H1 (cell line): ENCODE measurements at regions not wholly inside any gene's neighbourhood (a gene's known extent, or its start where the extent isn't known, plus 50 kb on each side); places are given as distances from the start of the nearest gene placed in this dataset.

Experiments used
- CBX5 ChIP-seq: fragments of 300-800, 300-1000 bp; sonication (generic); IDR thresholded peaks from 2 replicates; pipeline ENCODE4 v1.7.1; 2016; ENCODE audit warnings: antibody characterized with exemption, low read length, low read depth
- CHD2 ChIP-seq: IDR thresholded peaks from 2 replicates; pipeline ENCODE4 v1.6.1; 2012; ENCODE audit warnings: low read length, improper control_type of control experiment
- EP300 ChIP-seq, 2 experiments: IDR thresholded peaks; 1 replicate in 1 of 2; 2 replicates in 1 of 2; pipeline ENCODE4 v1.6.1; 2011 to 2012; ENCODE audit warnings: low read depth in 2 of 2, low read length in 2 of 2, mild to moderate bottlenecking in 2 of 2, borderline replicate concordance in 1 of 2, inconsistent platforms in 1 of 2, moderate library complexity in 1 of 2
- POU5F1 ChIP-seq: IDR thresholded peaks from 2 replicates; pipeline ENCODE4 v1.6.1; 2011; ENCODE audit warnings: low read depth, mild to moderate bottlenecking, low read length, moderate library complexity
- RBBP5 ChIP-seq: IDR thresholded peaks from 2 replicates; pipeline ENCODE4 v1.7.1; 2012; ENCODE audit warnings: low read depth, mild to moderate bottlenecking, inconsistent platforms, low read length, moderate library complexity, borderline replicate concordance
- RNF2 ChIP-seq: fragments of 200-900, 300-1000 bp; sonication (generic); IDR thresholded peaks from 2 replicates; pipeline ENCODE4 v1.7.1; 2016; ENCODE audit warnings: borderline replicate concordance, low read depth, mild to moderate bottlenecking, antibody characterized with exemption, low read length; ENCODE audit not compliant: poor library complexity, severe bottlenecking; ENCODE audit errors: missing control alignments
- RXRA ChIP-seq: IDR thresholded peaks from 2 replicates; pipeline ENCODE4 v1.6.1; 2011; ENCODE audit warnings: low read depth, mild to moderate bottlenecking, low read length, moderate library complexity; ENCODE audit not compliant: insufficient read depth
- SIN3A ChIP-seq, 2 experiments: IDR thresholded peaks in 1 of 2; conservative IDR thresholded peaks in 1 of 2; 2 replicates each; pipeline ENCODE4 v1.6.1; 2011 to 2012; ENCODE audit warnings: low read length in 2 of 2, improper control_type of control experiment in 1 of 2, low read depth in 1 of 2, mild to moderate bottlenecking in 1 of 2
- SUZ12 ChIP-seq: fragments of 200-600 bp; sonication (generic); IDR thresholded peaks from 2 replicates; pipeline ENCODE4 v1.6.1; 2012; ENCODE audit warnings: mild to moderate bottlenecking, inconsistent platforms, low read length, moderate library complexity, mixed read lengths
- YY1 ChIP-seq: IDR thresholded peaks from 2 replicates; pipeline ENCODE4 v1.6.1; 2011; ENCODE audit warnings: low read depth, mild to moderate bottlenecking, low read length
- TF ChIP-seq, protein P1 (sequence below): fragments of 300-600 bp; sonication (generic); IDR thresholded peaks from 2 replicates; pipeline ENCODE4 v1.7.1; 2012; ENCODE audit warnings: low read length, moderate library complexity, mild to moderate bottlenecking, inconsistent platforms; ENCODE audit not compliant: insufficient replicate concordance

DNA sequence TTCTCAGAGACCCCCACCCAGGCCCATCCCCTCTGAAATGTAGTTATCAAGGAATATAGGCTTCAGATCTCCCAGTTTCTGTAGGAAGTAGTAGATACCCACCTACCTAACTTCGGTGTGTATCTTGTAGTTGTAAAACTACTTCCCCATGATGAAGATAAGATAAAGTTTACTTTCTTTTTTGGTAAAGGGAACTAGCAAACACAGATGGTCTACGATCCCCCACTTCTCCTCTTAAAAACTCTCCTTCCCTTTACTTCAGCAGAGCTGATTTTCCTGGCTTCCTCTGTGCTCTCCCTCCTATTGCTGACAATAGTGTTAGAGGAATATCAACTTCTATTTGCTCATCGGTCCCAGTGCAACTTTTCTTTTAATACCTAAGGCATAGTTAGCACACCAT is 395.2 kb downstream of the RPL10L start (continued):
- TF ChIP-seq, protein P1, sequence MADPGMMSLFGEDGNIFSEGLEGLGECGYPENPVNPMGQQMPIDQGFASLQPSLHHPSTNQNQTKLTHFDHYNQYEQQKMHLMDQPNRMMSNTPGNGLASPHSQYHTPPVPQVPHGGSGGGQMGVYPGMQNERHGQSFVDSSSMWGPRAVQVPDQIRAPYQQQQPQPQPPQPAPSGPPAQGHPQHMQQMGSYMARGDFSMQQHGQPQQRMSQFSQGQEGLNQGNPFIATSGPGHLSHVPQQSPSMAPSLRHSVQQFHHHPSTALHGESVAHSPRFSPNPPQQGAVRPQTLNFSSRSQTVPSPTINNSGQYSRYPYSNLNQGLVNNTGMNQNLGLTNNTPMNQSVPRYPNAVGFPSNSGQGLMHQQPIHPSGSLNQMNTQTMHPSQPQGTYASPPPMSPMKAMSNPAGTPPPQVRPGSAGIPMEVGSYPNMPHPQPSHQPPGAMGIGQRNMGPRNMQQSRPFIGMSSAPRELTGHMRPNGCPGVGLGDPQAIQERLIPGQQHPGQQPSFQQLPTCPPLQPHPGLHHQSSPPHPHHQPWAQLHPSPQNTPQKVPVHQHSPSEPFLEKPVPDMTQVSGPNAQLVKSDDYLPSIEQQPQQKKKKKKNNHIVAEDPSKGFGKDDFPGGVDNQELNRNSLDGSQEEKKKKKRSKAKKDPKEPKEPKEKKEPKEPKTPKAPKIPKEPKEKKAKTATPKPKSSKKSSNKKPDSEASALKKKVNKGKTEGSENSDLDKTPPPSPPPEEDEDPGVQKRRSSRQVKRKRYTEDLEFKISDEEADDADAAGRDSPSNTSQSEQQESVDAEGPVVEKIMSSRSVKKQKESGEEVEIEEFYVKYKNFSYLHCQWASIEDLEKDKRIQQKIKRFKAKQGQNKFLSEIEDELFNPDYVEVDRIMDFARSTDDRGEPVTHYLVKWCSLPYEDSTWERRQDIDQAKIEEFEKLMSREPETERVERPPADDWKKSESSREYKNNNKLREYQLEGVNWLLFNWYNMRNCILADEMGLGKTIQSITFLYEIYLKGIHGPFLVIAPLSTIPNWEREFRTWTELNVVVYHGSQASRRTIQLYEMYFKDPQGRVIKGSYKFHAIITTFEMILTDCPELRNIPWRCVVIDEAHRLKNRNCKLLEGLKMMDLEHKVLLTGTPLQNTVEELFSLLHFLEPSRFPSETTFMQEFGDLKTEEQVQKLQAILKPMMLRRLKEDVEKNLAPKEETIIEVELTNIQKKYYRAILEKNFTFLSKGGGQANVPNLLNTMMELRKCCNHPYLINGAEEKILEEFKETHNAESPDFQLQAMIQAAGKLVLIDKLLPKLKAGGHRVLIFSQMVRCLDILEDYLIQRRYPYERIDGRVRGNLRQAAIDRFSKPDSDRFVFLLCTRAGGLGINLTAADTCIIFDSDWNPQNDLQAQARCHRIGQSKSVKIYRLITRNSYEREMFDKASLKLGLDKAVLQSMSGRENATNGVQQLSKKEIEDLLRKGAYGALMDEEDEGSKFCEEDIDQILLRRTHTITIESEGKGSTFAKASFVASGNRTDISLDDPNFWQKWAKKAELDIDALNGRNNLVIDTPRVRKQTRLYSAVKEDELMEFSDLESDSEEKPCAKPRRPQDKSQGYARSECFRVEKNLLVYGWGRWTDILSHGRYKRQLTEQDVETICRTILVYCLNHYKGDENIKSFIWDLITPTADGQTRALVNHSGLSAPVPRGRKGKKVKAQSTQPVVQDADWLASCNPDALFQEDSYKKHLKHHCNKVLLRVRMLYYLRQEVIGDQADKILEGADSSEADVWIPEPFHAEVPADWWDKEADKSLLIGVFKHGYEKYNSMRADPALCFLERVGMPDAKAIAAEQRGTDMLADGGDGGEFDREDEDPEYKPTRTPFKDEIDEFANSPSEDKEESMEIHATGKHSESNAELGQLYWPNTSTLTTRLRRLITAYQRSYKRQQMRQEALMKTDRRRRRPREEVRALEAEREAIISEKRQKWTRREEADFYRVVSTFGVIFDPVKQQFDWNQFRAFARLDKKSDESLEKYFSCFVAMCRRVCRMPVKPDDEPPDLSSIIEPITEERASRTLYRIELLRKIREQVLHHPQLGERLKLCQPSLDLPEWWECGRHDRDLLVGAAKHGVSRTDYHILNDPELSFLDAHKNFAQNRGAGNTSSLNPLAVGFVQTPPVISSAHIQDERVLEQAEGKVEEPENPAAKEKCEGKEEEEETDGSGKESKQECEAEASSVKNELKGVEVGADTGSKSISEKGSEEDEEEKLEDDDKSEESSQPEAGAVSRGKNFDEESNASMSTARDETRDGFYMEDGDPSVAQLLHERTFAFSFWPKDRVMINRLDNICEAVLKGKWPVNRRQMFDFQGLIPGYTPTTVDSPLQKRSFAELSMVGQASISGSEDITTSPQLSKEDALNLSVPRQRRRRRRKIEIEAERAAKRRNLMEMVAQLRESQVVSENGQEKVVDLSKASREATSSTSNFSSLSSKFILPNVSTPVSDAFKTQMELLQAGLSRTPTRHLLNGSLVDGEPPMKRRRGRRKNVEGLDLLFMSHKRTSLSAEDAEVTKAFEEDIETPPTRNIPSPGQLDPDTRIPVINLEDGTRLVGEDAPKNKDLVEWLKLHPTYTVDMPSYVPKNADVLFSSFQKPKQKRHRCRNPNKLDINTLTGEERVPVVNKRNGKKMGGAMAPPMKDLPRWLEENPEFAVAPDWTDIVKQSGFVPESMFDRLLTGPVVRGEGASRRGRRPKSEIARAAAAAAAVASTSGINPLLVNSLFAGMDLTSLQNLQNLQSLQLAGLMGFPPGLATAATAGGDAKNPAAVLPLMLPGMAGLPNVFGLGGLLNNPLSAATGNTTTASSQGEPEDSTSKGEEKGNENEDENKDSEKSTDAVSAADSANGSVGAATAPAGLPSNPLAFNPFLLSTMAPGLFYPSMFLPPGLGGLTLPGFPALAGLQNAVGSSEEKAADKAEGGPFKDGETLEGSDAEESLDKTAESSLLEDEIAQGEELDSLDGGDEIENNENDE: no peak
- TF ChIP-seq RBBP5 (no peak), YY1 (no peak), EP300 (IDR thresholded peaks at IDR 0.05; ENCODE audit: borderline replicate concordance in 1 of 2, low read depth in 2 of 2, low read length in 2 of 2) (no peak), SUZ12 (no peak), POU5F1 (no peak), SIN3A (conservative IDR thresholded peaks at IDR 0.05 in 1 of 2, IDR thresholded peaks at IDR 0.05 in 1 of 2; ENCODE audit: low read depth in 1 of 2, low read length in 2 of 2) (no peak), RXRA (no peak), CHD2 (no peak), RNF2 (no peak), CBX5 (no peak)
